HCT116 (cell line): ENCODE measurements at regions not wholly inside any gene's neighbourhood (a gene's known extent, or its start where the extent isn't known, plus 50 kb on each side); places are given as distances from the start of the nearest gene placed in this dataset.

ENCODE experiments used
- ATAC-seq: fragments of 200-7000 bp; cut with Tn5 transposase; 2 replicates; pipeline ENCODE4 v1.9.1; 2020; ENCODE audit warnings: mild to moderate bottlenecking, moderate library complexity
- BruUV-seq: library from RNA; stranded (reverse); fragments of 400-500 nt; replicated peaks from 2 replicates; lab custom pipeline; 2021; lab: Mats Ljungman, UMichigan
- CTCF ChIA-PET: fragments of 300-600 bp; sonication (Branson Sonifier 250); formaldehyde crosslinking; loops from one replicate; lab custom pipeline; 2021; ENCODE audit warnings: antibody characterized with exemption; lab: Charles Lee
- POLR2A ChIA-PET: fragments of 300-600, 350-600 bp; sonication (Branson Sonifier 250); formaldehyde crosslinking; loops from one replicate; lab custom pipeline; 2021; ENCODE audit warnings: antibody characterized with exemption; lab: Charles Lee
- RAD21 ChIA-PET, 2 experiments: fragments of 300-600 bp; sonication (Branson Sonifier 250); formaldehyde crosslinking; loops; one replicate each; lab custom pipeline; 2023; ENCODE audit warnings: low total read pairs in 2 of 2; ENCODE audit not compliant: uncharacterized antibody in 2 of 2, unreplicated experiment in 2 of 2, low non-redundant PET in 1 of 2; lab: Charles Lee
- DNase-seq: peaks from one replicate; pipeline ENCODE4 v3.0.0-alpha.2; 2010; ENCODE audit warnings: low read depth, low spot score
- H2AFZ ChIP-seq: fragments of 200-600 bp; shearing (Covaris generic), sonication (generic); 2 replicates; pipeline ENCODE4 v1.6.1; 2017; ENCODE audit warnings: low read depth, mixed run types, mixed read lengths, antibody characterized with exemption, low read length; ENCODE audit not compliant: poor library complexity, severe bottlenecking
- H3K27ac ChIP-seq: 2 replicates; pipeline ENCODE4 v1.5.1; 2012; ENCODE audit warnings: low read depth, low read length
- H3K27me3 ChIP-seq: fragments of 200-600 bp; sonication (generic); 2 replicates; pipeline ENCODE4 v1.6.1; 2016; ENCODE audit warnings: mixed run types, low read length, mixed read lengths; ENCODE audit not compliant: insufficient read depth
- H3K36me3 ChIP-seq, 2 experiments: fragments of 200-500 bp in 1 of 2; fragments of 200-600 bp in 1 of 2; sonication (Bioruptor generic) in 1 of 2; sonication (generic) in 1 of 2; 2 replicates each; pipeline versions ENCODE4 v1.5.1 to v1.6.1; 2014 to 2016; ENCODE audit warnings: low read length in 2 of 2, inconsistent platforms in 1 of 2, mixed read lengths in 1 of 2, mixed run types in 1 of 2; ENCODE audit not compliant: insufficient read depth in 2 of 2, control insufficient read depth in 1 of 2
- H3K4me1 ChIP-seq, 2 experiments: fragments of 200-600 bp in 1 of 2; sonication (generic) in 1 of 2; 2 replicates each; pipeline versions ENCODE4 v1.5.1 to v1.6.1; 2012 to 2017; ENCODE audit warnings: low read length in 2 of 2, inconsistent platforms in 1 of 2, mild to moderate bottlenecking in 1 of 2, mixed read lengths in 1 of 2, mixed run types in 1 of 2, moderate library complexity in 1 of 2; ENCODE audit not compliant: insufficient read depth in 2 of 2, control insufficient read depth in 1 of 2
- H3K4me2 ChIP-seq: fragments of 200-600 bp; sonication (generic); 2 replicates; pipeline ENCODE4 v1.6.1; 2017; ENCODE audit warnings: mixed run types, low read length, mixed read lengths
- H3K4me3 ChIP-seq, 2 experiments: fragments of 200-600 bp in 1 of 2; sonication (generic) in 1 of 2; replicated peaks in 1 of 2; 2 replicates each; pipeline ENCODE4 v1.5.1; 2011 to 2016; ENCODE audit warnings: low read length in 2 of 2, control low read depth in 1 of 2, low read depth in 1 of 2, mild to moderate bottlenecking in 1 of 2, mixed read lengths in 1 of 2, mixed run types in 1 of 2
- H3K79me2 ChIP-seq: fragments of 200-600 bp; sonication (generic); 2 replicates; pipeline ENCODE4 v1.6.1; 2017; ENCODE audit warnings: mild to moderate bottlenecking, mixed run types, low read length, moderate library complexity, mixed read lengths; ENCODE audit not compliant: insufficient read depth
- H3K9ac ChIP-seq: fragments of 200-600 bp; sonication (generic); 2 replicates; pipeline ENCODE4 v1.6.1; 2016; ENCODE audit warnings: low read length, mixed read lengths
- H3K9me2 ChIP-seq: fragments of 200-600 bp; sonication (generic), shearing (Covaris generic); 2 replicates; pipeline ENCODE4 v1.6.1; 2017; ENCODE audit warnings: mixed run types, mild to moderate bottlenecking, moderate library complexity; ENCODE audit not compliant: insufficient read depth
- H3K9me3 ChIP-seq, 2 experiments: fragments of 200-500 bp in 1 of 2; fragments of 200-600 bp in 1 of 2; sonication (Bioruptor generic) in 1 of 2; sonication (generic) in 1 of 2; 2 replicates each; pipeline ENCODE4 v1.6.1; 2014 to 2017; ENCODE audit warnings: low read length in 2 of 2, mixed read lengths in 2 of 2, inconsistent platforms in 1 of 2, low read depth in 1 of 2, mild to moderate bottlenecking in 1 of 2, mixed run types in 1 of 2, moderate library complexity in 1 of 2; ENCODE audit not compliant: control insufficient read depth in 1 of 2, insufficient read depth in 1 of 2
- H4K20me1 ChIP-seq: fragments of 200-600 bp; sonication (generic), shearing (Covaris generic); 2 replicates; pipeline ENCODE4 v1.6.1; 2017; ENCODE audit warnings: mixed run types, mild to moderate bottlenecking, moderate library complexity; ENCODE audit not compliant: insufficient read depth
- CBX3 ChIP-seq: IDR thresholded peaks from 2 replicates; pipeline ENCODE4 v1.6.1; 2012; ENCODE audit warnings: low read depth
- EGR1 ChIP-seq: IDR thresholded peaks from 2 replicates; pipeline ENCODE4 v1.6.1; 2012; ENCODE audit warnings: low read depth
- EZH2 ChIP-seq: fragments of 200-600 bp; sonication (generic); IDR thresholded peaks from 2 replicates; pipeline ENCODE4 v1.6.1; 2017; ENCODE audit warnings: antibody characterized with exemption, mixed run types
- JUND ChIP-seq: IDR thresholded peaks from 2 replicates; pipeline ENCODE4 v1.6.1; 2012
- POLR2AphosphoS5 ChIP-seq: IDR thresholded peaks from 2 replicates; pipeline ENCODE4 v1.6.1; 2011; ENCODE audit warnings: mild to moderate bottlenecking, low read depth, low read length, moderate library complexity
- SP1 ChIP-seq: IDR thresholded peaks from 2 replicates; pipeline ENCODE4 v1.6.1; 2012; ENCODE audit warnings: low read depth
- ZFX ChIP-seq: fragments of 450-650 bp; IDR thresholded peaks from 2 replicates; pipeline ENCODE4 v1.6.1; 2017
- ZNF274 ChIP-seq: fragments of 200-500 bp; sonication (Bioruptor generic); IDR thresholded peaks from 2 replicates; pipeline ENCODE4 v1.6.1; 2014; ENCODE audit warnings: mild to moderate bottlenecking, low read depth, low read length, inconsistent platforms
- intact Hi-C: fragments of 100-400 bp; cut with micrococcal nuclease; formaldehyde crosslinking; loops from 2 replicates; pipeline ENCODE4 v1.10.0; 2022
- TF ChIP-seq, protein P1 (sequence below): IDR thresholded peaks from 2 replicates; pipeline ENCODE4 v1.6.1; 2012; ENCODE audit warnings: low read depth

DNA sequence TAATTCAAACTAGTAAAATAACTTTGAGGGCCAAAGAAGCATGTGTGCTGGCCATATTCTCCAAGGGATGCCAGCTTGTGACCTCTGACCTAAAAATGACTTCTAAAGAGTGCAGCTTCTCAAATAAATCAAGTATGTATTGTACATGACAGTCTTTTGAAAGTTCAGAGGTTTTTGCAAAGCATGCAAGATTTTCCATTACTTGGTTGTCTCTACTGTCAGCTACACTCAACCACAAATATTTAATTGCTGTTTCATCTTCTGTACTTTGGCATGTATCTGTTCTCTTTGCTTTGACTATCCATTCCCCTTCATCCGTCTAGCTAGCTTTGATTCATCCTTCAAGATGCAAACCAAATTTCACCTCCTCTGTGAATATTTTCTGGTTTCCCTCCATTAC lies 121.9 kb upstream of the HS3ST2 start:
- Histone ChIP-seq H3K4me3 (no peak overlapping the region), H3K9ac (no peak overlapping the region), H3K36me3 (no peaks in the 10 kb centered on the region), H3K79me2 (no peaks in the 10 kb centered on the region), H3K4me2 (no peak overlapping the region), H3K27ac (no peak overlapping the region), H3K9me2 (no peaks in the 10 kb centered on the region), H2AFZ (no peak overlapping the region), H3K4me1 (no peaks in the 10 kb centered on the region), H3K9me3 (no peaks in the 10 kb centered on the region), H4K20me1 (no peaks in the 10 kb centered on the region; the same call in 1 of the 2 replicates), H3K27me3 (peaks cover 37% of the 10 kb centered on the region)
- intact Hi-C loops: no loop called here
- TF ChIP-seq SP1 (no peak), ZFX (no peak), CBX3 (no peak), ZNF274 (no peak), JUND (no peak), EGR1 (no peak), POLR2AphosphoS5 (no peak), EZH2 (no peak)
- TF ChIP-seq, protein P1, sequence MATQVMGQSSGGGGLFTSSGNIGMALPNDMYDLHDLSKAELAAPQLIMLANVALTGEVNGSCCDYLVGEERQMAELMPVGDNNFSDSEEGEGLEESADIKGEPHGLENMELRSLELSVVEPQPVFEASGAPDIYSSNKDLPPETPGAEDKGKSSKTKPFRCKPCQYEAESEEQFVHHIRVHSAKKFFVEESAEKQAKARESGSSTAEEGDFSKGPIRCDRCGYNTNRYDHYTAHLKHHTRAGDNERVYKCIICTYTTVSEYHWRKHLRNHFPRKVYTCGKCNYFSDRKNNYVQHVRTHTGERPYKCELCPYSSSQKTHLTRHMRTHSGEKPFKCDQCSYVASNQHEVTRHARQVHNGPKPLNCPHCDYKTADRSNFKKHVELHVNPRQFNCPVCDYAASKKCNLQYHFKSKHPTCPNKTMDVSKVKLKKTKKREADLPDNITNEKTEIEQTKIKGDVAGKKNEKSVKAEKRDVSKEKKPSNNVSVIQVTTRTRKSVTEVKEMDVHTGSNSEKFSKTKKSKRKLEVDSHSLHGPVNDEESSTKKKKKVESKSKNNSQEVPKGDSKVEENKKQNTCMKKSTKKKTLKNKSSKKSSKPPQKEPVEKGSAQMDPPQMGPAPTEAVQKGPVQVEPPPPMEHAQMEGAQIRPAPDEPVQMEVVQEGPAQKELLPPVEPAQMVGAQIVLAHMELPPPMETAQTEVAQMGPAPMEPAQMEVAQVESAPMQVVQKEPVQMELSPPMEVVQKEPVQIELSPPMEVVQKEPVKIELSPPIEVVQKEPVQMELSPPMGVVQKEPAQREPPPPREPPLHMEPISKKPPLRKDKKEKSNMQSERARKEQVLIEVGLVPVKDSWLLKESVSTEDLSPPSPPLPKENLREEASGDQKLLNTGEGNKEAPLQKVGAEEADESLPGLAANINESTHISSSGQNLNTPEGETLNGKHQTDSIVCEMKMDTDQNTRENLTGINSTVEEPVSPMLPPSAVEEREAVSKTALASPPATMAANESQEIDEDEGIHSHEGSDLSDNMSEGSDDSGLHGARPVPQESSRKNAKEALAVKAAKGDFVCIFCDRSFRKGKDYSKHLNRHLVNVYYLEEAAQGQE: no peak
- CTCF ChIA-PET: no interaction called here
- POLR2A ChIA-PET: no interaction called here
- ATAC-seq (no peak), DNase-seq (no peak)
- BruUV-seq: no TSS peak
- RAD21 ChIA-PET: no interaction called here
